ENCODE measurements at regions not wholly inside any gene's neighbourhood (a gene's known extent, or its start where the extent isn't known, plus 50 kb on each side); places are given as distances from the start of the nearest gene placed in this dataset.
"Not testable (repeated sequence)": the region's sequence is repeated elsewhere in the genome, so short reads cannot be mapped to it uniquely, and the experiment has no call there.

GRCh38 chr2:238776761-238777046, 71.2 kb upstream of the TWIST2 start:
- not testable (repeated sequence) for TF ChIP-seq POLR2AphosphoS5 (IDR thresholded peaks at IDR 0.05); POLR2A (IDR thresholded peaks at IDR 0.05; ENCODE audit: low read depth); CTCF (IDR thresholded peaks at IDR 0.05); EP300 (IDR thresholded peaks at IDR 0.05)

Data from esophagus muscularis mucosa (tissue), 4 donors.